Right renal pelvis (tissue), 4 donors: ENCODE measurements at regions not wholly inside any gene's neighbourhood (a gene's known extent, or its start where the extent isn't known, plus 50 kb on each side); places are given as distances from the start of the nearest gene placed in this dataset.
"Not testable (repeated sequence)": the region's sequence is repeated elsewhere in the genome, so short reads cannot be mapped to it uniquely, and the experiment has no call there.

Experiments
- DNase-seq, 4 donors: peaks; one replicate each; pipeline ENCODE4 v3.0.0-alpha.2; 2013; ENCODE audit warnings: low read depth in 4 of 4, low spot score in 3 of 4, missing footprints in 1 of 4

GRCh38 chr4:34328939-34329338 is 1915.4 kb downstream of the ARAP2 start:
- DNase-seq = no peak

DNA sequence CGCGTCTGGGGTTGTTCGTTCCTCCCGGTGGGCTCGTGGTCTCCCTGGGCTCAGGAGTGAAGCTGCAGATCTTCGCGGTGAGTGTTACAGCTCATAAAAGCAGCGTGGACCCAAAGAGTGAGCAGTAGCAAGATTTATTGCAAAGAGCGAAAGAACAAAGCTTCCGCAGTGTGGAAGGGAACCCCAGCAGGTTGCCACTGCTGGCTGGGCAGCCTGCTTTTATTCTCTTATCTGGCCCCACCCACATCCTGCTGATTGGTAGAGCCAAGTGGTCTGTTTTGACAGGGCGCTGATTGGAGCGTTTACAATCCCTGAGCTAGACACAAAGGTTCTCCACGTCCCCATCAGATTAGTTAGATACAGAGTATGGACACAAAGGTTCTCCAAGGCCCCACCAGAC is 1909.2 kb downstream of the ARAP2 start:
- DNase-seq = not testable (repeated sequence)

DNA sequence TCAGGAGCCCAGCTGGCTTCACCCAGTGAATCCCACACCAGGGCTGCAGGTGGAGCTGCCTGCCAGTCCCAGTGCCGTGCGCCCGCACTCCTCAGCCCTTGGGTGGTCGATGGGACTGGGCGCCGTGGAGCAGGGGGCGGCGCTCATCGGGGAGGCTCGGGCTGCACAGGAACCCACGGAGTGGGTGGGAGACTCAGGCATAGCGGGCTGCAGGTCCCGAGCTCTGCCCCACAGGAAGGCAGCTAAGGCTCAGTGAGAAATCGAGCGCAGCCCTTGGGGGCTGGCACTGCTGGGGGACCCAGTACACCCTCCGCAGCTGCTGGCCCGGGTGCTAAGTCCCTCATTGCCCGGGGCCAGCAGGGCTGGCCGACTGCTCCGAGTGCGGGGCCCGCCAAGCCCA is 1908.8 kb downstream of the ARAP2 start:
- DNase-seq = not testable (repeated sequence)

GRCh38 chr4:34362654-34363053 is 1881.7 kb downstream of the ARAP2 start:
- no peak for DNase-seq

- DNase-seq = no peak
Observed at GRCh38 chr4:34363842-34364241, 1880.5 kb downstream of the ARAP2 start.

DNA sequence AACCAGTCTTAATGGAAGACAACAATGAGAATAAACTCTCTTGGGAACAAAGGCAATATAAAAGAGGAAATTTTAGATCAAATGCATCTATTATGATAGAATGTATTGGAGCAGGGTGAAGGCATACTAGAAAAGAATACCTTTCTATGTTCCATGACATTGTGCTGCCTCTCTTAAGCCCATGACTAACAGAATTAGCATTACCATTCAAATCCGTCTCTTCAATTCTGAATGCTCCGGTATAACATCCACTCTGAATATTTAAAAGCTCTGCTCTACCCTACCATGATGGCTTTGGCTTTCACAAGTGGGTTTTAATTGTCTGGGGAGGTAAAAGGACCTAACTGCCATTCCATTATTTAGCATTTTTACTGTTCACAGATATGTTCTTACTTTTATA is 1878.4 kb downstream of the ARAP2 start:
- no peak for DNase-seq

DNA sequence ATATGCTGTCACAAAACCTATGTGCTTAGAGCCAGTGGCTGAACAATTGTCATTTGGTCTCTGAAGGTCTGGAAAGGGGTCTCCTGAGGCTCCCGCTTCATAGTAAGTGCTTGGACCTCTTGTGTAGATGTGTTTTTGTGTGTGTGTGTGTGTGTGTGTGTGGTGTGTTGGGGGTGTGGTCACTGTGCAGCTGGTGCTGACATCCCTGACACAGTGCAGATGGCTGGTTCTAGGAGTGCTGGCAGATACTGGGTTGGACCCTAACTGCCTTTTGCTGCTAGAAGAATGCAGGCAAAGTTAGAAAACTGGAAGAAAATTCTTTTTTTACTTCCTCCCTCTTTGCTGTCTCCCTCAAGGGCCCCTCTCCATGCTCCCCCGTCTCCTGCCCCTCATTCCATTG is 1872.6 kb downstream of the ARAP2 start:
- no peak for DNase-seq

GRCh38 chr4:34372815-34373214 is 1871.5 kb downstream of the ARAP2 start:
- DNase-seq = no peak

DNA sequence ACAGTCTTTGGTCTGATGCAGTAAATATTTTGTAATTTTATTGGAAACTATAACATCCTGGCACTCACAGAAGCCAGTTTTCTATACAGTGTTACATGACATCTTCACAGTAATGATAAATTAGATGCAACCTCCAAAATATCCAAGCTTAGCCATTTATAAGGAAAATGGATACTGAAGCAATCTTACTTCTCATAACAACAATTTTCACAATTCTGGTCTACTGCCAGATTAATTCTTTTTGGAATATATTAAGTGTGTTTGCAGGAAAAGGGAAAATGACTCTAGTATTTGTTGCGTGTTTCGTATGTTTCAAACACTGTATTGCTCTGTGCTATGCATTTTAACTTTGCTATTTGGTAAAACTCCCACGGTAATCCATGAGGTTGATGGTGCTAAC is 1870.9 kb downstream of the ARAP2 start:
- no peak for DNase-seq

DNA sequence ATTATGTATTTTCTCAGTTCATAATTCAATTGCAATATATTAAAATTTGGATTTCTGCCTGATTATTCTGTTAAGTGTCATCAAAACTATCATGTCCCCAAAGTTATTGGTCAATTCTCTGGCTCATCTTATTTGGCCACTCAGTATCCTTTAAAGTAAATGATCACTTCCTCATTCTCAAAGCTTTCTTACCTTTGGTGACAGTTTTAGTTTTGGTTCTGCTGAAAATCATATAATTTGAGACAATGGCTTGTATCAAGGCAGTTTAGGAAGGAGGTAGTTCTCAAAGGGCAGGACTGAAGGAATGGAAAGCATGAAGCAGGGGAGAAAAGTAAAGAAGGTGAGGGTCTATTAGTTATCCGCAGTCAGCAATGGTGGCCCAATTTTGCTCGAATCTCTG is 1832.1 kb downstream of the ARAP2 start:
- DNase-seq = no peak

GRCh38 chr4:34412911-34413310 is 1831.4 kb downstream of the ARAP2 start:
- DNase-seq = no peak

- DNase-seq = no peak
Observed at GRCh38 chr4:34417160-34417559, 1827.2 kb downstream of the ARAP2 start.

DNA sequence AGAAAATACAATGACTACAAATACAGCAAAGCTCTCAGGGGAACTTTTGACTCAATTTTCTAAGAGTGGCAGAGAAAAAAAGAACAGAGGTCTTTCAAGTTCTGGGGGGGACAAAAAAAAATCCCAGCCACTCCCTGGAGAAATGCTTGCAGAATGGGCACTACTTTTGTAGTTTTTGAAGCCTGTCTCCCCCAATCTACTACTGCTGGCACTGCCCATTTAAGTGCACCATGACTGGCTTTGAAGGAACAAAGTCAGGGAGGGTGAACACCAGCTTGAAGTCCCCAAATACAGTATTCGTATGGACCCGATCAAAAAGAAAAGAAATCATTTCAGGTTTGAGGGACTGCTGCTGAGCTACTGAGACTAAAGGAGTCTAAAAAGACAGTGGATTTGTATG is 1824.4 kb downstream of the ARAP2 start:
- no peak for DNase-seq

GRCh38 chr4:34422472-34423175 is 1821.7 kb downstream of the ARAP2 start:
- DNase-seq = peak in 3 of 4 donors; percentile 1 to 8 (median 5)

DNA sequence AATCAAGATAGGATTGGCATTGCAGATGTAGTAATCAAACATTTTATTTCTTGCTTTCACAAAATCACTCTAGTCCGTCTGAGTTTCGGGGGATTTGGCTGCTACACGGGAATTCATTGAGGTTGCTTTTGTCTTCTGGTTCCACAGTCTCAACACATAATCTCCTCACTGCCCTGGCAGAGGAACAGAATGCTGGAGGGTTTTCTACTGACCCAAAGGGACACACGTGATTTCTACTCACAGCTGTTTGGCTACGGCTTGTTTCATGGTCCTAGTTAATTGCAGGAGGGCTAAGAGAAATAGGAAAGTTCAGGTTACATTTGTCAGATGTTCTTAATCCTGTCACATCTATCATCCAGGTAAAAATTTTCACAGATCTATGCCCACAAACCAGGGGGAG is 1811.6 kb downstream of the ARAP2 start:
- no peak for DNase-seq

- not testable (repeated sequence) for DNase-seq
Observed at GRCh38 chr4:34434377-34434776, 1809.9 kb downstream of the ARAP2 start.

- no peak for DNase-seq
Observed at GRCh38 chr4:34464196-34464595, 1780.1 kb downstream of the ARAP2 start.

DNA sequence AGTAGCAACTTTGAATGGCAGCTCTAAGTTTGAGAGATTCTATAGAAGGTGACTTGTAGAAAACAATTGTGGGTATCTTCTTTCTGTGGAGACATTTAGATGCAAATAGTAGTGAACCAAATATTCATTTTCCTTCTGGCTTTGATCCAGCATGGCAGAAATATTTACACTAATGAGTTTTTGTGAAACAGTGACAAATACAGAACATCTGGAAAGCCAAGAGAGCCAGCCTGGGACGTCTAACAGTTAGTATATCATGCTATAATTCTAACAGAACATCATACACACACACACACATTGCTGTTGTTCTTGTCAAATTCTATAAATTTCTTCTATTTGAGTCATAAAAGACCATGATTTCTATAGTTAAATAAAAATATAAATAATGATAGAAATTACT is 1777.9 kb downstream of the ARAP2 start:
- DNase-seq = no peak

DNA sequence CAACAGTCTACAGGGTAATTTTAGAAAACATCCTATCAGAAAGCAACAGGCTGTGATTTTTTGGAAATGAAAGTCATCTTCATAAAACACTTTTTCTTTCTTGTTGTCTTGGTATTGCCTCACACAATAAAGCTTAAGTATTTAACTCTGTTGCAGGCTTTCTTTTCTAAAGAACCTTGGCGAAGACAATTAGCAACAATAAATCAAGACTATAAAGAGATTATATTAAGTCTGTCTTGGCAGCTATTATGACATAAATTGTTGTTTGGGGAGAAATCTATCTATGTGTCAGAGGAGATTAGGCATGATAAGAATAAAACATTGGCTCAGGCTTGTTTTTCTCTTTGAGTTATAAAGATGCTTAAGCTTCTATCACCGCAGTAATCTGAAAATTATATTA is 1774.8 kb downstream of the ARAP2 start:
- DNase-seq = no peak

GRCh38 chr4:34485252-34485651 is 1759.1 kb downstream of the ARAP2 start:
- no peak for DNase-seq

DNA sequence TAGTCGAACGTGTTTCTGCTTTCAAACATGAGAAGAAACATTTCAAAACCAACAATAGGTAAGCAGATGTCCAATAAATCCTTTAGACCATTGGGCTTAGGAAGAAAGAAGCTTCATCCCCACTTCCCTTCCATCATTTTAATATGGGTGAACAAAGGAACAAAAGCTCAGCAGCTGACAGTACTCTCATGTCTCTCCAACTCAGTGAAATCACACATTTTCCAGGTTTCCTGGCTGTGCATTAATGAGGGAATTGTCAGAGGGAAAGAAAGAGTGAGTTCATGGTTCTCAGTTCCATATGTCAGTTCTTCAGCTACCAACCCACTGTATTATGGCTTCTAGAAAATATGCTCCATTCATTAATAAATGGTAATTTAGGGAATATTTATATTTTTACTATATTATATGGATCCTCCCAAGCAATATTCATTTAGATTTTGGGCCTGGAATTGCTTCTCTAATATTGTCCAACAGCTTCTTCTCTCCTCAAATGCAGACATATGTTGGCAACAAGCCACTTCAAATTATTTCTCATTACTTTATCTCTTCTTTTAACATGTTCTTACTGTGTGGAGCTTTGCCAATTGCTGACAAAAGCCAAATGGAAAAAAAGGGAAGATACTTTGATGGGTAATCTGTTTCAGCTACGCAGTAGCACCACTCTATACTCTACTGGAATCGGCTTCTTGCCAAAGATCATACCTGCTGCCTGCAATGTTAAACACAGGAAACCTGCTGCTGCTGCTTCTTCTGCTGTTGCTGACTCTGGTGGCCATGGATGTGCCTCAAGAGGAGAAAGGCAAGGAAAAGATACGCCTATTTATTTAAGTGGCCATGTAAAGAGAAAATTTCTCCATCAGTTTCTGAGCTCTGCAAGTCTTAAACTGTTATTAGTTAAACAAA is 1757.6 kb downstream of the ARAP2 start:
- no peak for DNase-seq

DNA sequence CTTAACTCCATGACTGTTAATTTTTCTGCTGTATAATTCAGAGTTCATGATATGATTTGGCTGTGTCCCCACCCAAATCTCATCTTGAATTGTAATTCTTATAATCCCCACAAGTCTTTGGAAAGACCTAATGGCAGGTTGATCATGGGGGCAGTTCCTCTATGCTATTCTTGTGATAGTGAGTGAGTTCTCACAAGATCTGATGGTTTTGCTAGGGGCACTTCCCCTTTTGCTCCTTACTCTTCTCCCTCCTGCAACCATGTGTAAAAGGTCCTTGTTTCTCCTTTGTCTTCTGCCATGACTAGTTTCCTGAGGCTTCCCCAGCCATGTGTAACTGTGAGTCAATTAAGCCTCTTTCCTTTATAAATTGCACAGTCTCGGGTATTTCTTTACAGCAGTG is 1751.9 kb downstream of the ARAP2 start:
- DNase-seq = no peak
